GM12875 (cell line): ENCODE measurements at regions not wholly inside any gene's neighbourhood (a gene's known extent, or its start where the extent isn't known, plus 50 kb on each side); places are given as distances from the start of the nearest gene placed in this dataset.
"Not testable (repeated sequence)": the region's sequence is repeated elsewhere in the genome, so short reads cannot be mapped to it uniquely, and the experiment has no call there.

Source experiments
- H3K4me3 ChIP-seq: one replicate; pipeline ENCODE4 v1.5.1; 2011; ENCODE audit warnings: low read depth, low read length, control low read depth
- TF ChIP-seq, protein P1 (sequence below): IDR thresholded peaks from 2 replicates; pipeline ENCODE4 v1.5.1; 2011; ENCODE audit warnings: low read depth, mild to moderate bottlenecking, control low read depth, inconsistent platforms, low read length, moderate library complexity, borderline replicate concordance; ENCODE audit not compliant: insufficient read depth

DNA sequence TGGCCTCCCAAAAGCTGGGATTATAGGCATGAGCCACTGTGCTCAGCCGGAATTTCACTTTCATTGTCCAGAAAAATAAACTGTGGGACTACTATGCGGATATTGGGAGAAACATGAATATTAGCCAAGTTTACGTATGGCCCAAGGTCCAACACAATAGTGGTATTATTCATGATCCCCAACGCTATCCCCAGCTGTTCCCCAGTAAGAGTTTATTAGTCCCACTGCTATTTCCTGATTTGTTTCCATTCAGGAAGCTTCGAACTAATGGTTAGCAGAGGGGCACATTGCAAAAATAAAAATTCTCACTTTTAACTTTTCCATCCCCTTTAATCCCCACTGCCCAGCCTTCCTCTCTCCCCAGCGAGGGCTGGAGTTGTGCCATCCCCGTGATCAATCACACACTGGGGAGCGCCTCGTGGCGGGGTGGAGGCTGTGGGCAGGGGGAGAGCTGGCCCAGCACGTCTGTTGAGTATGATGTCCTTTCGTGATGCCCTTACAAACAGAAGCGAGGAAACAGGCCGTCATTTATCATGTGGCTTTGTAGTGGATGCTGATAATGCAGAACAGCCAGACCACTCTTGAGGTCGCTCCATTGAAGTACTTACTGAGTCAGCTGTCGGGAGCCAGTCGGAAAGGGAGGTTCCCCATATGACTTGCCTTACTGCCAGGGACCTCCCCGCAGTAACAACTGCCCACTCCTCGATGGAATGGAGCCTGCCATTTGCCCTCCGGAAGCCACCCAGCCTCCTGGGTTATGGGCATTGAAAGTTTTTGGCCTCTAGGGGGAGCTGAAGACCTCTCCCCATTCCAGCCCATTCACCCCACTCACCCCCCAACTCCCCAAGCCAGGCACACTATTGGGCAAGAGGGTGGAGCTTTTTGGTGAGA, 117.0 kb downstream of the KDR start:
- no peak overlapping the region for H3K4me3 ChIP-seq
- TF ChIP-seq, protein P1, sequence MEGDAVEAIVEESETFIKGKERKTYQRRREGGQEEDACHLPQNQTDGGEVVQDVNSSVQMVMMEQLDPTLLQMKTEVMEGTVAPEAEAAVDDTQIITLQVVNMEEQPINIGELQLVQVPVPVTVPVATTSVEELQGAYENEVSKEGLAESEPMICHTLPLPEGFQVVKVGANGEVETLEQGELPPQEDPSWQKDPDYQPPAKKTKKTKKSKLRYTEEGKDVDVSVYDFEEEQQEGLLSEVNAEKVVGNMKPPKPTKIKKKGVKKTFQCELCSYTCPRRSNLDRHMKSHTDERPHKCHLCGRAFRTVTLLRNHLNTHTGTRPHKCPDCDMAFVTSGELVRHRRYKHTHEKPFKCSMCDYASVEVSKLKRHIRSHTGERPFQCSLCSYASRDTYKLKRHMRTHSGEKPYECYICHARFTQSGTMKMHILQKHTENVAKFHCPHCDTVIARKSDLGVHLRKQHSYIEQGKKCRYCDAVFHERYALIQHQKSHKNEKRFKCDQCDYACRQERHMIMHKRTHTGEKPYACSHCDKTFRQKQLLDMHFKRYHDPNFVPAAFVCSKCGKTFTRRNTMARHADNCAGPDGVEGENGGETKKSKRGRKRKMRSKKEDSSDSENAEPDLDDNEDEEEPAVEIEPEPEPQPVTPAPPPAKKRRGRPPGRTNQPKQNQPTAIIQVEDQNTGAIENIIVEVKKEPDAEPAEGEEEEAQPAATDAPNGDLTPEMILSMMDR, result peak; percentile 58

GRCh38 chr4:55005910-55006309, 119.5 kb downstream of the KDR start:
- H3K4me3 ChIP-seq, result no peak overlapping the region
- TF ChIP-seq, protein P1, result no peak

DNA sequence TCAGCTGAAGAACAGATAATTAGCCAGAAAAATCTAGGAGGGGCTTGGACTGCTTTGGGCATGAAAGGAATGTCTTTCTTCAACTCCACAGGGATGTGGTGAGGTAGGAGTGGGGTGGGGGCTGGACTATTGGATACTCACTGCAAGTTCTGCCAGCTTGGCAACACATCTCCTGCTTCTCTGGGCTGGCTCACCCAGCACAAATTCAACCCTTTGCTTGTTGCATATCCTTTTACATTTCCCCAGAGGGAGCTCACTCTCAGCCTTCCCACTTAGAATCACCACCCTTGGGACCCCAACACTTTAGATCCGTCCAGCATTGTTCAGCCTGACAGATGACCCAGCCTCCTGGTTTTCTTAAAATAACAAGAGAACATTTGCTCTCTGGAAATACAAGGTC, 120.6 kb downstream of the KDR start:
- TF ChIP-seq, protein P1, result no peak
- H3K4me3 ChIP-seq, result no peak overlapping the region

DNA sequence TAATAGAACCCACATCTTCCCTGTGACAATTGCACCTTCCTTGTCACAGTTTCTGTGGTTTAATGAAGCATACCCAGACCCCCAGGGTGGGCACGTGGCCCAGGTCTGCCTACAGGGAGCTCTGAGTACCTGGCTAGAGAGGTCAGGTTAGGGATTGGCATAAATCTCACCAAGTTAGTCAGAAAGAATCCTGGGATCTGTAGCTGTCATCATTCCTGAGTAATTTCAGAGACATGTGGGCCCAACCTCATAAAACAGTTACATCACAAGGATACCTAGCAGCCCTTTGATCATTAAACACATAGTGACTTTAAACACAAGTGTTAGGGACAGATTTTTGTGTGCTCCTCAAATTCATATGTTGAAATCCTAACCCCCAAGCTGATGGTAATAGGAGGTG, 123.0 kb downstream of the KDR start:
- TF ChIP-seq, protein P1, result no peak
- H3K4me3 ChIP-seq, result no peak overlapping the region

GRCh38 chr4:55001538-55001937, 123.9 kb downstream of the KDR start:
- no peak overlapping the region for H3K4me3 ChIP-seq
- TF ChIP-seq, protein P1, result no peak

GRCh38 chr4:54999003-54999402, 126.4 kb downstream of the KDR start:
- H3K4me3 ChIP-seq, result no peak overlapping the region
- TF ChIP-seq, protein P1, result no peak

- H3K4me3 ChIP-seq, result not testable (repeated sequence)
Measured at GRCh38 chr4:54993473-54994026, 131.8 kb downstream of the KDR start.
